ENCODE measurements at regions not wholly inside any gene's neighbourhood (a gene's known extent, or its start where the extent isn't known, plus 50 kb on each side); places are given as distances from the start of the nearest gene placed in this dataset.

DNA sequence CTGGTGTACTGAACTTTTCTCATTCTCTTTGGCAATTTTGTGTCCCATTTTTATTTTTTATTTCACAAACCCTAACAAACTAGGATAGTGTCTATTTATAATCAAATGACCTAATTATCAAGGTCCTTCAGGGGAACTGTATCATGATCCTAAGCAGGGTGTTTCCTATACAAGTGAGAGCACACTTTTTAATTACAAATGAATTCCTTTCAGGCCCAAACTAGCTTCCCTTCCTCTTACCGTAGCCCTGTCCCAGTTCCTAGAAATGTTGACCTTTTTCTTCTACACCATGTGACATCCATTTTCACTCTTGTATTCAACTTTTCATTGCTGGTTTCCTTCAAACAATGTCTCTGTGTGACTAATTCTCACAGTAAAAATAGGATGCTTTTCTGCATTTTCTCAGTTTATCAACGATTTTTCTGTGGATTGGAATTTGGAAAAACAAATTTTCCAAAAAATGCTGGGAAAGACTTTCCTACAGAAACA, 411.4 kb downstream of the CCDC91 start:
- DNase-seq (ENCODE audit: extremely low read depth, low read depth), result no peak

DNA sequence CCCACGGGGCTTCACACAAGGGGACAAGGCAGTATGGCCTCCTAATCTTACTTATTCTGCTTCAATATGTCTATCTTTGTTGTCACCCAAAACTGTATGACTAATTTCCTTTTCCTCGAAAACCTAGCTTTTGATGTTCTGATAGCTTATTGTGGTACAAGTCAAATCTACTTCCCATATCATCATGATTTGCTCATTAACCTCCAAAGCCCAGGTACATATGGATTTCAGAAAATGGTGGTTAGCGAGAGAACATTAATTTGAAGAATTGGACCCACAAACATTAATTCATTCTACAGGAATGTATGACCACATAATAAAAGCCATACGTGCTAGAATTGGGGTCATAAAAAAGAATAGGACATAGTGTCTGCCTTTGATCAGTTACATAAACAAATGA, 412.5 kb downstream of the CCDC91 start:
- DNase-seq (ENCODE audit: extremely low read depth, low read depth), result no peak

DNA sequence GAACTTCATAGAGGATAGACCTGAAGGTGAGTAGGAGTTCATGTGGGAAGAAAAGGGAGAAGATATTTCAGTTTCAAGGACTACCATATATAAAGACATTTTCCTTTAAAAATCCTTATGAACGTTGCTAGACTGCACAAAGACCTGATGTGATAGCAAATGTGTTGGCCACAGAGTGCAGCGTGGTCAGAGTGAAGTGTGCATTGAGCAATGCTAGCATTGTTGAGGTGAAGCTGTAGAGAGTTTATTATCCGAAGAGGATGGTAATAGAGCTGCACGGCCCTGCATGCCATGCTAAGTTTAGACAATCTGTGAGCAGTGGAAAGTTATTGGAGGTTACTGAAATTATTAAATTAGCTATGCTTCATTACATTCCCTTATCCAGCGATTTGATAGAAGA, 413.0 kb downstream of the CCDC91 start:
- no peak for DNase-seq (ENCODE audit: extremely low read depth, low read depth)

DNA sequence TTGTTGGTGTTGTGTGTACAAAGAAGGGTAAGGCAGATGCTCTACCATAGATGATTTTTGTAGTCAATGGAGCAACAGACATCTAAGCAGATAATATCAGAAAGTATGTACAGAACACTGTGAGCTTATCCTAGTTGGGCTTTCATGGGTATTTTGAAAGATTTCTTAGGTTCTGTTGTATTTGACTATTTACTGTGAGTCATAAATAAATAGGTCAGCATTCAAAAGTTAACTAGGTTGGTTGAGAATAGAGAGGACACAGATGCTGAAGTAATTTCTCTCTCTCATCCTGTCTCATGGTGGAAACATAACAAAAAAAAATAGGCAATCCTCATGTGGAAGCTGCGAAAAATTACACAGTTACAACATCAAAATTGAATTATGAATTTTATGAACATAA, 413.5 kb downstream of the CCDC91 start:
- no peak for DNase-seq (ENCODE audit: extremely low read depth, low read depth)

DNA sequence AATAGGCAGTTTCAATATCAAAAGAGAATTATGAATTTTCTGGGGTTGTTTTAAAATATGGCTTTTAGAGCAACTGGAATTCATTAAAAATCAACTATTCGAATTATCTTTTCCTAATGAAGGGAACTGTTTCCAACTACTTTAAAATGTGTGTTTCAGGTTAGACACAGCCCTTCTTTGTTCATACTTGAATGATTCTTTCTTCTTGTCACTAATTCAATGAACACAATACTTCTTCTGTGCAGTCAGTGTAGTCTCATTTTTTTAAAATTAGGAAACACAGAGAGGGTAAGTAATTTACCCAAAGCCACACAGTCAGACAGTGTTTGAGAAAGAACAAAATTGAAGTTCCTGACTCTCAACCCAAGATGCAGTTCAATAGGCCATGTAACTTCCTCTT, 414.0 kb downstream of the CCDC91 start:
- DNase-seq (ENCODE audit: extremely low read depth, low read depth), result no peak

DNA sequence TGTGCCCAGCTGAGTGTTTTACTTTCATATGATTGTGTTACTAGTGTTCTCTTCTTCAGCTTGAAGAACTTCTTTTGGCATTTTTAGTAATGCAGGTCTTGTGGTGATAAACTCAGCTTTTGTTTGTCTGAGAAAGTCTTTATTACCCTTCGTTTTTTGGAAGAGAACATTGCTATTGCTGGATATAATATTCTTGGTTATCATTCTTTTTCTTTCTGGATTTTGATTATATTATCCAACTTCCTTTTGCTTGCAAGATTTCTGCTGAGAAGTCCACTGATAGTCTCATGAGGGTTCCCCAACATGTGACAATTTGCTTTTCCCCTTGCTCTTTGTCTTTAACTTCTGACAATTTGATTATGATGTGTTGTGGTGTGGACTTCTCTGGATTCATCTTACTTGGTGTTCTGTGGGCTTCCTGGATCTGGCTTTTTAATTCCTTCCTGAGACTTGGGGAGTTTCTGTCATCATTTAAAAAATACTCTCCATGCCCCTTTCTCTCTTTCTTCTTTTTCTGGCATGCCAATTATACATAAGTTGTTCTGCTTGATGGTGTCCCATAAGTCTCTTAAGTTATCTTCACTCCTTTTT, 416.8 kb downstream of the CCDC91 start:
- no peak for DNase-seq (ENCODE audit: extremely low read depth, low read depth)

DNA sequence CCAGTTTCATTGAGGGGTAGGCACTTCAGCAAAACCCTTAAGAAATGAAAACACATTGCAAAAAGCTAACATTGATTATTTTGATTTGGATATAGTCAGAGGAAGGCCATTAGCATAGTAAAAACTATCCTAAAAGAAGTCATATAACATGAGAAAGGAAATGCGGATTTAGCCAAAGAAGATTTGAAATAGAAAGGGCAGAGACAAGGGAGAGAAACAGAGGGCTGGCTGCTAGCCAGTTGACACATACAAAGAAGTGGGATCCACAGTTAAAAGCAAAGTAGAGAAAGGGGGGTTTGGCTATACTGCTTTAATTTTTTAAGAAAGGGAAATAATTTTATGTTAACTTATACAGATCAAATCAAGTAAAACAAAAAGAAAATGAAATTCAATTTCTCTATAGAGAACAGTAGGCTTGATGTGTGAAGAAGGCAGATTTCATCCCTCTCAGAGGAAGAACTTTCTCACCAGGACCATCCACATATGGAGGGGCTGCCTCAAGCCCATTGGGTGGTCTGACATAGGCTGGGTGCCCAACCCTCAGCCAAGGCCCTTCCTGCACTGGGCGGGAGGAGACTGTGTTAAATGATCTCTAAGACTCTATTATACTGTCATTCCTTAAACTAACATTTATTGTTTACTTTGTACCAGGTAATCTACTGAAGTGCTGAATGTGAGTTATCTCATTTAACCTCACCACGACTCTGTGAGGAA, 420.3 kb downstream of the CCDC91 start:
- DNase-seq (ENCODE audit: extremely low read depth, low read depth), result no peak

DNA sequence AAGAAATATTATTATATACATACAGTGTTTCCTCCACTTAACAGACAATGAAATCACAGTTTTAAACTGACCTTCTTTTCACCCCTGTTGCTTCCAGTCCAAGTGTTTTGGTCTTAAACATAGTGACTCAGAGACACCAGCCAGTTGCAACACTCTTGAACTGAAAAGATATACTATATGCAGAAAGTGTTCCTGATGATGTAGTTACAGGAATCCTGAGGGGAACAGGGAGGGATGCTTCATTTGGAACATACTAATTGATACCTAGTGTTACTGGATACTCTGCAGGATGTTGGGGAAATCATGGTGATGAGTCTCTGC, 420.8 kb downstream of the CCDC91 start:
- DNase-seq (ENCODE audit: extremely low read depth, low read depth), result peak; percentile 19

DNA sequence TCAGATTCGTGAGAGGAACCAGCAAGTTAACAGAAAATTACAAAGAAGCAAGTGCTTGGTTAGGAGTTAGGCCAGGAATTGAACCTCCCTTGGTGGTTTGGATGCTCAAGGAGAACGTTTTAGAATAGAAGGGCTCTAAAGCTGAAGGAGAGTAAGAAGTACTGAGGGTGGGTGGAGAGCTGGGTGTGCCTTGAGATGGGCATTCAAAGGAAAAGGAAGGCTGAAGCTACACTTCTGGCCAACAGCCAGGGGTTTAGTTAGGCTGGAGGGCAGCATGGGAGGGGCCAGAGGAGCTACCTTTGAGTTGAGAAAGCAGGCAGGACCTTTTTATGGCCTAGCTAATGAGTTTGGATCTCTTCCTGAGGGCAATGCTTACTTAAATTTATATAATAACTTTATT, 421.2 kb downstream of the CCDC91 start:
- no peak for DNase-seq (ENCODE audit: extremely low read depth, low read depth)

DNA sequence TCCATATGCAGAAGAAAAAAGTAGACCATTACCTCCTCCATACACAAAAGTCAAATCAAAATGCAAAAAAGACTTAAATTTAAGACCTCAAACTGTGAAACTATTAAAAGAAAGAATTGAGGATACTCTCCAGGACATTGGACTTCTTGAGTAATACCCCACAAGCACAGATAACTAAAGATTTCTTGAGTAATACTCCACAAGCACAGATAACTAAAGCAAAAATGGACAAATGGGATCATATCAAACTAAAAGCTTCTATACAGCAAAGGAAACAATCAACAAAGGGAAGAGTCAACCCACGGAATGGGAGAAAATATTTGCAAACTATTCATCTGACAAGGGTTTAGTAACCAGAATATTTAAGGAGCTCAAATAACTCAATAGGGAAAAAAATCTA, 427.9 kb downstream of the CCDC91 start:
- DNase-seq (ENCODE audit: extremely low read depth, low read depth), result no peak

DNA sequence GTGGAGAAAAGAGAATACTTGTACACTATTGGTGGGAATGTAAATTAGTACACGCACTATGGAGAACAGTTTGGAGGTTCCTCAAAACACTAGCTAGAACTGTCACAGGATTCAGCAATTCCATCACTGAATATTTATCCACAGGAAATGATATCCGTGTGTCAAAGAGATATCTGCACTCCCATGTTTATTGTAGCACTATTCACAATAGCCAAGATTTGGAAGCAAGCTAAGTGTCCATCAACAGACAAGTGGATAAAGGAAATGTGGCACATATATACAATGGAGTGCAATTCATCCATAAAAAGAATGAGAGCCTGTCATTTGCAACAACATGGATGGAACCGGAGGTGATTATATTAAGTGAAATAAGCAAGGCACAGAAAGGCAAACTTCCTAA, 428.5 kb downstream of the CCDC91 start:
- no peak for DNase-seq (ENCODE audit: extremely low read depth, low read depth)

DNA sequence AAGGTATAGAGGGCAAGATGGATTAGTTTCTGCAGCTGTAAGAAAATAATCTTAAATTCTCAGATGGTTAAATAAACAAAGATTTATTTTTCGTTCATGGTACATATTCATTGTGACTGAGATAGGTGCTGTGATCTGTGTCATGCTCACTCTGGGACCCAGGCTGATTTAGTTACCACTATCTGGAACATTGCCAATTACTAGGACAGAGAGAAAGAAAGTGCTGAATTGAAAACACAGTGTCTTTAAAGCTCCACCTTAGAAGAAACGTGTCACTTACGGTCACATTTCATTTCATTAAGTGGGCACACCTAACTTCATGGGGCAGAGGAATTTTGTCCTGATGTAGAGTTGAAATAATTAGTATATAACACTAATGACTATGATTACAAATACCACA, 430.0 kb downstream of the CCDC91 start:
- DNase-seq (ENCODE audit: extremely low read depth, low read depth), result no peak

DNA sequence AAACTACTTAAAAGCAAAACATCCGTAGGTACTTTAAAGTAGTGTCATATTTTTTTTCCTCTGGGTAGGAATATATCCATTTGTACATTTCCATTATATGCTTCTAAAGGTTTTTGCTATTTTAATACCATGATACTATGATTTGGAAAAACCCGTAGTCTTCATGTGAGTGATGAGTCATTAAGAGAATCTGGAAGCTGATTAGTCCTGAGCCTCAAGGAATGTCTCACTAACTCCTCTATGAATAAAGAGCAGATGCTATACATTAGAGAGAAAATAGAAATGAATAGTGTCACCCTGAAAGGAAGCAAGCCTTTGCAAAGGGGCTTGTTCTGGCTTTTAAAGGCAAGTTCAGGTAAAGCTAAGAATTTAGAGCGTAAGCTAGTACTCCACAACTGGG, 432.1 kb downstream of the CCDC91 start:
- no peak for DNase-seq (ENCODE audit: extremely low read depth, low read depth)

DNA sequence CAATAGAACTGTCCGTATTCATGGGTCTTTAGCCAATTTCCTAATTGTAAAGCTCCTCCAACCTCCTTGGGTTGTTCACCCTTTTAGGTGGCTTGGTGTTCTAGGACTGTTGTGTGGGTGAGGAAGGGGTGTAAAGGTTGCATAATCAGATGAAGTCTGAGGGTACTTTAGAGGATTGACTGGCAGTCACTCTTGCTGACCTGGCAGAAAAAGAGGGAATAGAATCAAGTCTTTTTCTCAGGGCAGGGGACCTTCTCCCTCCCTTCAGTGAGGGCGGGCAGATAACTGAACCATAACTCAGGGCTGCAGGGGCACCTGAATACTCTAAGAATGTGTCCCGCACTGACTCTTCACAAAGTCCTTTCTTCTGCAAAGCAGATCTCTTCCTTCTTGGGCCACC, 436.2 kb downstream of the CCDC91 start:
- DNase-seq (ENCODE audit: extremely low read depth, low read depth), result no peak

DNA sequence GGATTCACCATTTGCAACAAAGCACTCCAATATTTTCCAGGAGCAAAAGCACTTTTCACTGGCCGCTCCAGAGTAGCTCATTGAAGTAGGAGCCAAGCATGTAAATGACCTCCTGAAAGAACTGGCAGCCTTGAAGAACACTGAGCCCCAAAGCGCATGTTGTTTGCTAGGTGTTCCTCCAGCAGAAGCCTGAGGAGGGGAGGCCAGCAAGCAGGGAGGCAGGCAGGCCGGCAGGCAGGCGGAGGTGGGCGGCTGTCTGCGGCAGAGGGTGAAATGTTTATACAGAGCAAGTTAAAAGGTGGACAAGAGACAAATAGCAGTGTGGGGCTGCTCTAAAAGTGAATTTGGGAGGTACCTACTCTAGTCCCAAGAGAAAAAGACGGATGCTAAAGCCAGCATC, 439.4 kb downstream of the CCDC91 start:
- no peak for DNase-seq (ENCODE audit: extremely low read depth, low read depth)

DNA sequence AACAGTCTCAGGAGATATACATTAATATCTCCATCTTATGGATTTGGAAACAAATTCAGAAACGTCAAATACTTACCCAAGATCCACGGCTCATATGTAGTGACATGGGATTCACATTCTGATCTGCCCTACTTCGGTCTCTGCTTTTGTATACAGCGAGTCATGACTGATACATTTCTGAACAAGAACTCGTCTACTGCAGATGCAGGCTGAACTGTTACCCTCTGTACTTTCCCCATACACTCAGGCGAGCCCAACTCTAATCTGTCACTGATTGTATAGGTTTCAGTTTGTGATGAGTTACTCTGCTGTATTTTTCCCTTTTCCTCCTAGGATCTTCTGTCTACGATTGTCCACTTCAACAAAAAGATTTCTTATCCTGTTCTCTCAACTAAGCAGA, 441.6 kb downstream of the CCDC91 start:
- no peak for DNase-seq (ENCODE audit: extremely low read depth, low read depth)

DNA sequence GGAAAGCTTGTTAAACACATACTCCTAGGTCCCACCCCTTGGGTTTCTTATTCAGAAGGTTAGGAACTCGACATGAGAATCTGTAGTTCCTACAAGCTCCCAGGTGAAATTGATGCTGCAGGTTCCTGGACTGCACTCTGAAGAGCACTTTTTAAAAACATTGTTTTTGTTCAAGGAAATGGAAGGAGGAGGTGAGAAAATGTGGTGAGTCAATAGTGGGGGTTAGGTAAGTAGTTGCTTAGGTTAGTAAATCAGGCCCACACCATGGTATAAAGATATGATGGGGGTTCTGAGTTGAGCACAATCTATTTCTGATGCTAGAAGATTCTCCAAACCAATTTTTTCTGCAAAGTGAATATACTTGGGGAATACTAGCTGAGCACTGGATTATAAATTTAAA, 450.3 kb downstream of the CCDC91 start:
- DNase-seq (ENCODE audit: extremely low read depth, low read depth), result no peak

DNA sequence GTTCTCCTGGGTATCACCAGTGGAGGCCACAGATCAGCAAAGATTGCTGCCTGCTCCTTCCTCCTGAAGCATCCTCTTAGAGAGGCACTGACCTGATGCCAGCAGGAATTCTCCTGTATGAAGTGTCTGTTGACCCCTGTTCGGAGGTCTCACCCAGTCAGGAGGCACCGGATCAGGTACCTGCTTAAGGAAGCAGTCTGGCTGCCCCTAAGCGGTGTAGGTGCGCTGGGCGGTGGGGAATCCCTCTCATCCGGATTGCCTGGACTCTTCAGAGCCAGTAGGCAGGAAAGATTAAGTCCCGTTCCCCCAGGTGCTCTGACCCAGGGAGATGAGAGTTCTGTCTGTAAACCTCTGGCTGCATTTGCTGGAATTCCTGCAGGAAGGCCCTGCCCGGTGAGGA, 455.2 kb downstream of the CCDC91 start:
- DNase-seq (ENCODE audit: extremely low read depth, low read depth), result no peak

DNA sequence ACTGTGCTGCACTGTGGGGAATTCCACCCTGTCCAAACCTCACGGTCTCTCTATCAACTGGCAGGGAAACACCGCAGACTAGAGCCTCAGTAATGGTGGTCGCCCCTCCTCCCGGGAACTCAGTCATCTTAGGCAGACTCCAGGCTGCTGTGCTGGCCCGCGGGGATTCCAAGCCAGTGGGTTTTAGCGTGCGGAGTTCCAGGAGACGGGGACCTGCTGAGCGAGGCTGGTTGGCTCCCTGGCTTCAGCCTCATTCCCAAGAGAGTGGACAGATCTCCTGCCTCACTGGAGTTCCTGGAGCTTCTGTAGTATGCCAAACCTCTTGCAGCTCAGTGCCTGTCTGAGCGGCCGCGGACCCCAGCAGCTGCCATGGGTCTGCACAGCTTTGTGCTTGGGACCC, 455.6 kb downstream of the CCDC91 start:
- DNase-seq (ENCODE audit: extremely low read depth, low read depth), result no peak

DNA sequence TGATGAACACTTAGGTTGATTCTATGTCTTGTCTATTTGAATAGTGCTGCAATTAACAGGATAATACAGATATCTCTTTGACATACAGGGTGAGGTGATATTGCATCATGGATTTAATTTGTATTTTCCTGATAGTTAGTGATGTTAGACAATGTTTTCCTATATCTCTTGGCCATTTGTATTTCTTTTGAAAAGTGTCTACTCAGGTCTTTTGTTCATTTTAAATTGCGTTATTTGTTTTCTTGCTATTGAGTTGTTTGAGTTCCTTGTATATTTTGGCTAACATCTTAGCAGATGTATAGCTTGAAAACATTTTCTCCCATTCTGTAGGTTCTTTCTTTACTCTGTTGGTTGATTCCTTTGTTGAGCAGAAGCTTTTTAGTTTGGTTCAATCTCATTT, 460.6 kb downstream of the CCDC91 start:
- DNase-seq (ENCODE audit: extremely low read depth, low read depth), result no peak

DNA sequence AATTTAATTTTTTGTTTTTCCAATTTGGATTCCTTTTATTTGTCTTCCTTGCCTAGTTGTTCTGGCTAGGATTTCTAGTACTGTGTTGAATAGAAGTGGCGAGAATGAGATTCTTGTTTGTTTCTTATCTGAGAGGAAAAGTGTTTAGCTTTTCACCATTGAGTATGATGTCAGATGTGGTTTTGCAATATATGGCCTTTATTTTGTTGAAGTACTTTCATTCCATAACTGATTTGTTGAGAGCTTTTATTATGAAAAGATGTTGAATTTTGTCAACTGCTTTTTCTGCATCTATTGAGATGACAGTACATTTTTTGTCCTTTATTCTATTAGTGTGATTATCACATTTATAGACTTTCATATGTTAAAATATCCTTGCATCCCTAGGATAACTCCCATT, 462.0 kb downstream of the CCDC91 start:
- DNase-seq (ENCODE audit: extremely low read depth, low read depth), result no peak

DNA sequence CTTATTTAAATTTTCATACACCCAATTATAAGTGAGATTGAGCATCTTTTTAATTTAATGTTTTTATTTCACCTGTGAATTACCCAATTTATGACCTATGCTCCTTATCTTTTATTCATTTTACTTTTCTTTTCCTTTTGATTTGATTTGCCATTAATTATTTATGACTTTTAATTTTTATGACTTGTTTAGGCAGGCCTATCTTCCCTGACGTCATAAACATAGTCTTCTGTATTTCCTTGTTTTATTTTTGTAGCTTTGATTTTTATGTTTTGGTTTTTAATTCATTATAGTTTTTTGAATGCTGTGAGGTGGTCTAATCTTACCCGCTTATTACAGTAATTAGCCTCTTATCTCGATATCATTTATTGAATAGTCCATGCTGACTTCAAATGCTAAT, 467.1 kb upstream of the FAR2 start:
- no peak for DNase-seq (ENCODE audit: extremely low read depth, low read depth)

DNA sequence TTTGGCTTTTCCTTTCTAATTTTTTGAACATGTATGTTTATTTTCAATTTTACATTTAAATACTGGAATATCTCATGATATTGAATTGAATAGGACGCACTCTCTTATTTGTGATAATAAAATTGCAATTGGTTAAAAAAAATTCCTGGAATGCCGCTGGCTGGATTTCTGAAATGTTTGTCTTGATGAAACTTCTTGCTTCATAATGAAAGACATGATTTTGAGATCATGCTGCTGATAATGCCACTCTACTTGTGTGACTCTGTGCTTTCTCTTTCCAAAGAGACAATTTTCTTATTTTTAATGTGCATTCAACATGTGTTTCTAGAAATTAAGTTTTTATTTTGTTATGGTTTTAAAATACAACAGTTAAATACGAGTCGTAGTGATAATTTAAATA, 465.7 kb upstream of the FAR2 start:
- DNase-seq (ENCODE audit: extremely low read depth, low read depth), result peak; percentile 5
